ENCODE measurements at regions not wholly inside any gene's neighbourhood (a gene's known extent, or its start where the extent isn't known, plus 50 kb on each side); places are given as distances from the start of the nearest gene placed in this dataset.

DNA sequence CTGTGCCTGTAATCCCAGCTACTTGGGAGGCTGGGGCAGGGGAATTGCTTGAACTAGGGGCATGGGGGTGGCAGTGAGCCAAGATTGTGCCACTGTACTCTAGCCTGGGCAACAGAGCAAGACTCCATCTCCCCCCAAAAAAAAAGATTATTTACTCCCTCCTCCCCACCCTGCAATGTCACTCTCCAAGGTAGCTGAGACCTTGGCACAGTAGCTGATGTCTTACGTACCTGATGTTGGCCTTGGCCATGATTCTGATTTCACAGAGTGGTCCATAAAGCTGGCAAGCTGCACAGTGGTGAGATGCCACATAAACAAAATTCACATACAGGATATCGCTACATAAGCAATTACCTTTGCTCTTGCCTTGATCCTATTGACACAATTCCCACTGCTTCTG is 108.5 kb downstream of the CAVIN4 start:
- H3K9me3 ChIP-seq = no peaks in the 10 kb centered on the region
- H3K27ac ChIP-seq = no peak overlapping the region
- no peak overlapping the region for H3K4me3 ChIP-seq (replicated peaks in 1 of 3)
- intact Hi-C loops (cut with DNase I) = no loop called here
- TF ChIP-seq, protein P1, sequence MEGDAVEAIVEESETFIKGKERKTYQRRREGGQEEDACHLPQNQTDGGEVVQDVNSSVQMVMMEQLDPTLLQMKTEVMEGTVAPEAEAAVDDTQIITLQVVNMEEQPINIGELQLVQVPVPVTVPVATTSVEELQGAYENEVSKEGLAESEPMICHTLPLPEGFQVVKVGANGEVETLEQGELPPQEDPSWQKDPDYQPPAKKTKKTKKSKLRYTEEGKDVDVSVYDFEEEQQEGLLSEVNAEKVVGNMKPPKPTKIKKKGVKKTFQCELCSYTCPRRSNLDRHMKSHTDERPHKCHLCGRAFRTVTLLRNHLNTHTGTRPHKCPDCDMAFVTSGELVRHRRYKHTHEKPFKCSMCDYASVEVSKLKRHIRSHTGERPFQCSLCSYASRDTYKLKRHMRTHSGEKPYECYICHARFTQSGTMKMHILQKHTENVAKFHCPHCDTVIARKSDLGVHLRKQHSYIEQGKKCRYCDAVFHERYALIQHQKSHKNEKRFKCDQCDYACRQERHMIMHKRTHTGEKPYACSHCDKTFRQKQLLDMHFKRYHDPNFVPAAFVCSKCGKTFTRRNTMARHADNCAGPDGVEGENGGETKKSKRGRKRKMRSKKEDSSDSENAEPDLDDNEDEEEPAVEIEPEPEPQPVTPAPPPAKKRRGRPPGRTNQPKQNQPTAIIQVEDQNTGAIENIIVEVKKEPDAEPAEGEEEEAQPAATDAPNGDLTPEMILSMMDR (IDR thresholded peaks at IDR 0.05) = no peak
- TF ChIP-seq POLR2A (IDR thresholded peaks at IDR 0.05) = no peak
- H3K27me3 ChIP-seq = no peaks in the 10 kb centered on the region
- WGBS, 2 donors = 91 to 100% methylated on average over 2 of the region's 2 CpGs
- H3K4me1 ChIP-seq = no peaks in the 10 kb centered on the region
- no peaks in the 10 kb centered on the region for H3K36me3 ChIP-seq
- no peak for DNase-seq

DNA sequence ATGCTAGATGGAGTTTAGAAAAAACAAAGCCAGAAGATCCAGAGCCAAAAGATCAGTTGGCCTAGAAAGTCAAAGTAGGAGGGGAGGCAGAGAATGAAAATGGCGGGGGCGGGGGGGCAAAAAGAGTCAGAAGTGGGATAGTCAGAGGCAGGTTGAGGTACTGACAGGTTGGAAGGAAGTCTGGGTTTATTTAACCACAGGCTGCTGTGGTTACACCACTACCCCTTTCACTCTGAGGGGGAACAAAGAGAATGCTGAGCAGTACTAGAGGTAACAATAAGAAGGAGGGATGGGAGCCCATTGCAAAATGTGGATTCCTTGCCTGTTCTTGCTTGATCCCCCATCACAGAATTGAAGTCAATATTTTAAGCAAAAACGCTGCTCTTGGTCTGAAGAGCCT is 111.8 kb downstream of the CAVIN4 start:
- Histone ChIP-seq H3K36me3 (no peaks in the 10 kb centered on the region), H3K27ac (no peak overlapping the region), H3K4me3 (replicated peaks in 1 of 3) (no peak overlapping the region), H3K27me3 (no peaks in the 10 kb centered on the region), H3K4me1 (no peaks in the 10 kb centered on the region), H3K9me3 (no peaks in the 10 kb centered on the region)
- WGBS, 2 donors = 76 to 77% methylated on average over 3 of the region's 3 CpGs
- intact Hi-C loops (cut with DNase I) = no loop called here
- no peak for TF ChIP-seq POLR2A (IDR thresholded peaks at IDR 0.05)
- TF ChIP-seq, protein P1 (IDR thresholded peaks at IDR 0.05) = no peak
- no peak for DNase-seq

DNA sequence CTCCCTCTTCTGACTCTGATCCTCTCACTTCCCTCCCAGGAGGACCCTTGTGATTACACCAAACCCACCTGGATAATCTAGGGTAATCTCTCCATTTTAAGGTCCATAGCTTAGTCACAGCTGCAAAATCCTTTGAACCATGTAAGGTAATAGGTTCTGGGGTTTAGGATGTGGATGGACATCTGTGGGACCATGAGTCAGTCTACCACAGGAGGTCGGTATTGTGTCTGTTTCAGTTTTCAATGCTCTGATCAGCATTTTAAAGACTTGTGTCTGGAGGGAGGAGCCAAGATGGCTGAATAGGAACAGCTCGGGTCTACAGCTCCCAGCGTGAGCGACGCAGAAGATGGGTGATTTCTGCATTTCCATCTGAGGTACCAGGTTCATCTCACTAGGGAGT is 112.6 kb downstream of the CAVIN4 start:
- H3K4me1 ChIP-seq = no peaks in the 10 kb centered on the region
- no peaks in the 10 kb centered on the region for H3K9me3 ChIP-seq
- TF ChIP-seq, protein P1 (IDR thresholded peaks at IDR 0.05) = no peak
- no peak for TF ChIP-seq POLR2A (IDR thresholded peaks at IDR 0.05)
- no peak overlapping the region for H3K27ac ChIP-seq
- H3K27me3 ChIP-seq = no peaks in the 10 kb centered on the region
- DNase-seq = no peak
- WGBS, 2 donors = 95 to 97% methylated on average over 5 of the region's 5 CpGs
- H3K4me3 ChIP-seq (replicated peaks in 1 of 3) = no peak overlapping the region
- intact Hi-C loops (cut with DNase I) = no loop called here
- H3K36me3 ChIP-seq = no peaks in the 10 kb centered on the region

DNA sequence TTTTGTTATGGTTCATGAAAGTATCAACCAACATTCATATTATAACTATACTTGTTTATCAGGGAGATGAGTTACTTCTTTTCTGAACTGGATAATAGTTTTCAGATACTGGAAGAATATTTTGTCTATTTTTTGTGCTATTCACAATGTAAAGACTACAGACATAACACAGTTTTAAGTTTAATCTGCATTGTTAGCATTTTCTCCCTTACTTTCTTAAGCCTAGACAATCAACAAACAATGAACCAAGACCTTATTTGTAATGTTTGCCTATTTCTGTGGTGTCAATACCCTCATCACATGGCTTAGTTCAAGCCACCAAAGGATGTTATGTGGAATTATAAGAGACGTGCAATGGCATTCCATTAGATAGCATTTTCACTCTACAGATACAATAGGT is 119.5 kb downstream of the CAVIN4 start:
- DNase-seq = no peak
- WGBS, 2 donors = 99 to 100% methylated on average over 1 of the region's 1 CpG
- H3K36me3 ChIP-seq = no peaks in the 10 kb centered on the region
- intact Hi-C loops (cut with DNase I) = no loop called here
- H3K27ac ChIP-seq = no peak overlapping the region
- no peaks in the 10 kb centered on the region for H3K9me3 ChIP-seq
- TF ChIP-seq POLR2A (IDR thresholded peaks at IDR 0.05) = no peak
- TF ChIP-seq, protein P1 (IDR thresholded peaks at IDR 0.05) = no peak
- no peak overlapping the region for H3K4me3 ChIP-seq (replicated peaks in 1 of 3)
- H3K4me1 ChIP-seq = no peaks in the 10 kb centered on the region
- no peaks in the 10 kb centered on the region for H3K27me3 ChIP-seq

DNA sequence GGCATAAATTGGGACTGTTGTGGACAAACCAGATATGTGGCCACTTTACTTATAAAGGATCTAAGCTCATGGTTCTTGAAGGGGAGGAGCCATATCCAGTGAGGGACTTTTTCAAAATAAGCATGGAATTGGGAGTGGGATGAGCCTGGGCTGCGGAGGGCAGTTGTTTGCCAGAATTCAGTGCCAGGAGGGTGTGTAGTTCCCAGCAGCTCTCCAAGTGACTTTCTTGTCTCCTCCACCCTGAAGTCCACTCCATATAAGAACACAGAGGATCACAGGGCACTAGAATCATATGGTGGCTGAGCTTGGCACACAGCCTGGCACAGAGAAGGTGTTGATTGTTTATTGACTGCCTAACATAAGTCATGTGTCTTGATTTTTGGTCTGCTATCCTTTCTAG is 121.1 kb downstream of the CAVIN4 start:
- WGBS, 2 donors = 56 to 76% methylated on average over 1 of the region's 1 CpG
- Histone ChIP-seq H3K9me3 (no peaks in the 10 kb centered on the region), H3K36me3 (no peaks in the 10 kb centered on the region), H3K4me3 (replicated peaks in 1 of 3) (no peak overlapping the region), H3K27ac (no peak overlapping the region), H3K27me3 (no peaks in the 10 kb centered on the region), H3K4me1 (no peaks in the 10 kb centered on the region)
- TF ChIP-seq, protein P1 (IDR thresholded peaks at IDR 0.05) = no peak
- no peak for TF ChIP-seq POLR2A (IDR thresholded peaks at IDR 0.05)
- intact Hi-C loops (cut with DNase I) = no loop called here
- DNase-seq = no peak

All from thyroid gland (tissue), 4 donors.